ENCODE measurements at regions not wholly inside any gene's neighbourhood (a gene's known extent, or its start where the extent isn't known, plus 50 kb on each side); places are given as distances from the start of the nearest gene placed in this dataset.

GRCh38 chr3:30266524-30266923 lies 339.9 kb upstream of the TGFBR2 start:
- TF ChIP-seq CTCF (IDR thresholded peaks at IDR 0.05) (no peak), POLR2A (IDR thresholded peaks at IDR 0.05) (no peak)
